Keratinocyte (primary cell): ENCODE measurements at regions not wholly inside any gene's neighbourhood (a gene's known extent, or its start where the extent isn't known, plus 50 kb on each side); places are given as distances from the start of the nearest gene placed in this dataset.

ENCODE experiments used
- DNase-seq: peaks from one replicate; pipeline ENCODE4 v3.0.0-alpha.2; 2011; ENCODE audit warnings: low read depth, missing footprints, low spot score
- FAIRE-seq: peaks from 2 replicates; lab custom pipeline; 2011; peaks lifted over from hg19 to GRCh38; lab: Jason Lieb, UNC
- H2AFZ ChIP-seq: 2 replicates; pipeline ENCODE4 v1.6.0; 2012; ENCODE audit warnings: low read length, control low read depth, inconsistent platforms; ENCODE audit not compliant: control insufficient read depth
- H3K27ac ChIP-seq: 2 replicates; pipeline ENCODE4 v1.5.1; 2011; ENCODE audit warnings: low read length; ENCODE audit not compliant: control insufficient read depth, insufficient read depth
- H3K27me3 ChIP-seq: 3 replicates; pipeline ENCODE4 v1.6.0; 2011; ENCODE audit warnings: low read length; ENCODE audit not compliant: control insufficient read depth, insufficient read depth; ENCODE audit errors: extremely low read depth
- H3K36me3 ChIP-seq, 2 experiments: 2 replicates in 1 of 2; 3 replicates in 1 of 2; pipeline ENCODE4 v1.5.1; 2011; ENCODE audit warnings: low read length in 2 of 2, mild to moderate bottlenecking in 1 of 2; ENCODE audit not compliant: control insufficient read depth in 2 of 2, insufficient read depth in 2 of 2; ENCODE audit errors: extremely low read depth in 1 of 2
- H3K4me1 ChIP-seq: 3 replicates; pipeline ENCODE4 v1.5.1; 2011; ENCODE audit warnings: low read length; ENCODE audit not compliant: control insufficient read depth, insufficient read depth; ENCODE audit errors: extremely low read depth
- H3K4me2 ChIP-seq: 3 replicates; pipeline ENCODE4 v1.6.0; 2011; ENCODE audit warnings: low read depth, low read length; ENCODE audit not compliant: control insufficient read depth, insufficient read depth; ENCODE audit errors: extremely low read depth
- H3K4me3 ChIP-seq, 3 experiments: fragments of 200-600 bp in 1 of 3; sonication (generic) in 1 of 3; 2 replicates in 2 of 3; 3 replicates in 1 of 3; pipeline ENCODE4 v1.5.1; 2011 to 2016; ENCODE audit warnings: low read length in 3 of 3, mild to moderate bottlenecking in 3 of 3, control low read depth in 2 of 3, inconsistent platforms in 1 of 3, low read depth in 1 of 3, mixed read lengths in 1 of 3, mixed run types in 1 of 3, moderate library complexity in 1 of 3; ENCODE audit not compliant: control insufficient read depth in 2 of 3, insufficient read depth in 2 of 3; ENCODE audit errors: extremely low read depth in 1 of 3
- H3K79me2 ChIP-seq: 2 replicates; pipeline ENCODE4 v1.6.0; 2012; ENCODE audit warnings: low read length; ENCODE audit not compliant: control insufficient read depth, insufficient read depth
- H3K9ac ChIP-seq: 3 replicates; pipeline ENCODE4 v1.6.0; 2011; ENCODE audit warnings: low read length; ENCODE audit not compliant: control insufficient read depth, insufficient read depth; ENCODE audit errors: extremely low read depth
- H3K9me1 ChIP-seq: 3 replicates; pipeline ENCODE4 v1.6.0; 2011; ENCODE audit warnings: low read length; ENCODE audit not compliant: control insufficient read depth, insufficient read depth; ENCODE audit errors: extremely low read depth
- H3K9me3 ChIP-seq: 2 replicates; pipeline ENCODE4 v1.5.1; 2012; ENCODE audit warnings: low read depth, low read length; ENCODE audit not compliant: control insufficient read depth
- H4K20me1 ChIP-seq: 3 replicates; pipeline ENCODE4 v1.6.0; 2011; ENCODE audit warnings: low read length; ENCODE audit not compliant: control insufficient read depth, insufficient read depth; ENCODE audit errors: extremely low read depth
- EZH2 ChIP-seq: IDR thresholded peaks from one replicate; pipeline ENCODE4 v1.6.1; 2012; ENCODE audit warnings: inconsistent platforms, mild to moderate bottlenecking, low read length, moderate library complexity
- dilution Hi-C: fragments of 300-500 bp; cut with MboI; formaldehyde crosslinking; loops from one replicate; pipeline ENCODE4 v1.7.0; 2020; ENCODE audit warnings: low sequenced_read_pairs; ENCODE audit not compliant: extremely low pct_ligation_motif_present
- TF ChIP-seq, protein P1 (sequence below), 3 experiments: IDR thresholded peaks in 1 of 3; conservative IDR thresholded peaks in 1 of 3; optimal IDR thresholded peaks in 1 of 3; 2 replicates in 2 of 3; 3 replicates in 1 of 3; pipeline versions ENCODE3 to v1.5.1; 2011; ENCODE audit warnings: low read length in 3 of 3, mild to moderate bottlenecking in 3 of 3, moderate library complexity in 2 of 3, control low read depth in 1 of 3, inconsistent platforms in 1 of 3; ENCODE audit not compliant: insufficient read depth in 2 of 3; ENCODE audit errors: extremely low read depth in 1 of 3

GRCh38 chr2:16478434-16479210 is 187.0 kb downstream of the CYRIA start:
- H3K36me3 ChIP-seq: no peaks in the 10 kb centered on the region

DNA sequence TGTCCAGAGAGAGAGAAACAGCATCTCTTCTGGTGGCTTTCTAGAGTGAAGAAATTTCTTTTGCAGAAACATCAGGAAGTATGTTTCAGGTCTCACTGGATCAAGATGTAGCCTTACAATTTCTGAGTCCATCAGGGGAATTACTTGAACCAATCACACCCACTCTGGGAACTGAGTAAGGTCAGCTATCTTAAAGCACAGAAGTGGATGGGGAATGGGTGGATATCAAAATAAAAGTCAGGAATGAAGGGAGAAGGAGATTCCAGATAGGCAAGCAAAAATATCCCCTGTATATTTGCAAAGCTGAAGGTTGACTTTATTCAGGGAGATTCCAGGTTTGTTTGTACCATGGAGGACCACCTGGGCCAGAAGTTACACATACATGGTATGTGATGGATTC is 188.0 kb downstream of the CYRIA start:
- FAIRE-seq: no peak

More at GRCh38 chr2:16478434-16479210, 187.0 kb downstream of the CYRIA start:
- H3K79me2 ChIP-seq: no peaks in the 10 kb centered on the region
- H3K9ac ChIP-seq: no peak overlapping the region
- H3K4me1 ChIP-seq: peaks cover 4% of the 10 kb centered on the region
- dilution Hi-C loops: no loop called here
- H3K4me2 ChIP-seq: no peak overlapping the region
- FAIRE-seq (no peak), DNase-seq (peak; percentile 23)
- no peak overlapping the region for H3K4me3 ChIP-seq
- H2AFZ ChIP-seq: no peak overlapping the region
- no peaks in the 10 kb centered on the region for H3K9me3 ChIP-seq
- peaks cover 3% of the 10 kb centered on the region for H3K27me3 ChIP-seq
- TF ChIP-seq, protein P1, sequence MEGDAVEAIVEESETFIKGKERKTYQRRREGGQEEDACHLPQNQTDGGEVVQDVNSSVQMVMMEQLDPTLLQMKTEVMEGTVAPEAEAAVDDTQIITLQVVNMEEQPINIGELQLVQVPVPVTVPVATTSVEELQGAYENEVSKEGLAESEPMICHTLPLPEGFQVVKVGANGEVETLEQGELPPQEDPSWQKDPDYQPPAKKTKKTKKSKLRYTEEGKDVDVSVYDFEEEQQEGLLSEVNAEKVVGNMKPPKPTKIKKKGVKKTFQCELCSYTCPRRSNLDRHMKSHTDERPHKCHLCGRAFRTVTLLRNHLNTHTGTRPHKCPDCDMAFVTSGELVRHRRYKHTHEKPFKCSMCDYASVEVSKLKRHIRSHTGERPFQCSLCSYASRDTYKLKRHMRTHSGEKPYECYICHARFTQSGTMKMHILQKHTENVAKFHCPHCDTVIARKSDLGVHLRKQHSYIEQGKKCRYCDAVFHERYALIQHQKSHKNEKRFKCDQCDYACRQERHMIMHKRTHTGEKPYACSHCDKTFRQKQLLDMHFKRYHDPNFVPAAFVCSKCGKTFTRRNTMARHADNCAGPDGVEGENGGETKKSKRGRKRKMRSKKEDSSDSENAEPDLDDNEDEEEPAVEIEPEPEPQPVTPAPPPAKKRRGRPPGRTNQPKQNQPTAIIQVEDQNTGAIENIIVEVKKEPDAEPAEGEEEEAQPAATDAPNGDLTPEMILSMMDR (optimal IDR thresholded peaks at IDR 0.05 in 1 of 3, IDR thresholded peaks at IDR 0.05 in 1 of 3, conservative IDR thresholded peaks at IDR 0.05 in 1 of 3; ENCODE audit: extremely low read depth in 1 of 3, insufficient read depth in 2 of 3, low read length in 3 of 3): no peak
- TF ChIP-seq EZH2: no peak
- H3K9me1 ChIP-seq: no peaks in the 10 kb centered on the region
- H3K27ac ChIP-seq: no peak overlapping the region
- no peaks in the 10 kb centered on the region for H4K20me1 ChIP-seq

More for the DNA sequence above, 188.0 kb downstream of the CYRIA start:
- no peaks in the 10 kb centered on the region for H3K9me3 ChIP-seq
- TF ChIP-seq, protein P1 (optimal IDR thresholded peaks at IDR 0.05 in 1 of 3, IDR thresholded peaks at IDR 0.05 in 1 of 3, conservative IDR thresholded peaks at IDR 0.05 in 1 of 3; ENCODE audit: extremely low read depth in 1 of 3, insufficient read depth in 2 of 3, low read length in 3 of 3): no peak
- TF ChIP-seq EZH2: no peak
- H2AFZ ChIP-seq: no peak overlapping the region
- DNase-seq: no peak
- H3K9me1 ChIP-seq: no peaks in the 10 kb centered on the region
- no peak overlapping the region for H3K4me2 ChIP-seq
- dilution Hi-C loops: no loop called here
- peaks cover 3% of the 10 kb centered on the region for H3K27me3 ChIP-seq
- H4K20me1 ChIP-seq: no peaks in the 10 kb centered on the region
- H3K9ac ChIP-seq: no peak overlapping the region
- H3K4me3 ChIP-seq: no peak overlapping the region
- no peaks in the 10 kb centered on the region for H3K79me2 ChIP-seq
- H3K27ac ChIP-seq: no peak overlapping the region
- H3K4me1 ChIP-seq: peaks cover 4% of the 10 kb centered on the region
- H3K36me3 ChIP-seq: no peaks in the 10 kb centered on the region
